Ascending aorta (tissue), 2 donors: ENCODE measurements at regions not wholly inside any gene's neighbourhood (a gene's known extent, or its start where the extent isn't known, plus 50 kb on each side); places are given as distances from the start of the nearest gene placed in this dataset.

Experiments
- DNase-seq, 2 donors: peaks; one replicate each; pipeline ENCODE4 v3.0.0-alpha.2; 2019; ENCODE audit warnings: low spot score in 2 of 2
- H3K27ac ChIP-seq, 2 donors: fragments of 200-600 bp; sonication (generic); one replicate each; pipeline ENCODE4 v1.5.1; 2016 to 2017; ENCODE audit warnings: mild to moderate bottlenecking in 1 of 2
- H3K27me3 ChIP-seq: fragments of 200-600 bp; sonication (generic); one replicate; pipeline ENCODE4 v1.5.1; 2017
- H3K36me3 ChIP-seq, 2 donors: fragments of 200-600 bp; sonication (generic); one replicate each; pipeline ENCODE4 v1.5.1; 2016
- H3K4me1 ChIP-seq, 2 donors: fragments of 200-600 bp; sonication (generic); one replicate each; pipeline ENCODE4 v1.5.1; 2016 to 2017; ENCODE audit warnings: mild to moderate bottlenecking in 1 of 2
- H3K4me3 ChIP-seq, 2 donors: fragments of 200-600 bp; sonication (generic); one replicate each; pipeline ENCODE4 v1.5.1; 2016 to 2017; ENCODE audit warnings: mild to moderate bottlenecking in 1 of 2
- H3K9me3 ChIP-seq, 2 donors: fragments of 200-600 bp; sonication (generic); one replicate each; pipeline ENCODE4 v1.5.1; 2016
- CTCF ChIP-seq, 3 experiments: fragments of 200-600 bp in 2 of 3; fragments of 450-650 bp in 1 of 3; sonication (generic) in 2 of 3; IDR thresholded peaks; one replicate each; pipeline ENCODE4 v1.5.1; 2016 to 2019; ENCODE audit warnings: antibody characterized with exemption in 3 of 3, mild to moderate bottlenecking in 1 of 3, moderate library complexity in 1 of 3
- intact Hi-C: fragments of 100-400 bp; cut with DNase I; formaldehyde crosslinking; loops from one replicate; pipeline ENCODE4 v1.15.1; 2023

GRCh38 chr12:115439008-115439601, 755.1 kb upstream of the TBX3 start:
- no peak for DNase-seq
- no peak for TF ChIP-seq CTCF (IDR thresholded peaks at IDR 0.05)
- H3K27me3 ChIP-seq: no peaks in the 10 kb centered on the region
- H3K4me3 ChIP-seq: no peak overlapping the region
- intact Hi-C loops: no loop called here
- no peaks in the 10 kb centered on the region for H3K4me1 ChIP-seq
- no peak overlapping the region for H3K27ac ChIP-seq
- no peaks in the 10 kb centered on the region for H3K36me3 ChIP-seq
- no peaks in the 10 kb centered on the region for H3K9me3 ChIP-seq

DNA sequence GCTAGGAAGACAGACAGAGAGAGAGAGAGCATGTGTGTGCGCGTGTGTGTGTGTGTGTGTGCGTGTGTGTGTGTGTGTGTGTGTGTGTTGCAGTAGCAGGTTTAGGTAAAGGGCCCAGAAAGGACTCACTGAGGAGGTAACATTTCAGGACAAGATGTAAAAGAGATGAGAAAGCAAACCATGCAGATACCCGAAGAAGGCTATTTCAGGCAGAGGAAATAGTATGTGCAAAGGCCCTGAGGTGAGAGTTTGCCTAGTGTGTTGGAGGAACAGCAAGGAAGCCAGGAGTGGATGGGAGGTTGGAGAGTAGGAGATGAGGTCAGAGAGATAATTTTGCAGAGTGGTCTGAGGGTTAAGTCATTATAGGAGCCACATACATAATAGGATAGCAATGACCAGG, 754.3 kb upstream of the TBX3 start:
- H3K27ac ChIP-seq: no peak overlapping the region
- no peaks in the 10 kb centered on the region for H3K27me3 ChIP-seq
- intact Hi-C loops: no loop called here
- TF ChIP-seq CTCF (IDR thresholded peaks at IDR 0.05): no peak
- H3K36me3 ChIP-seq: no peaks in the 10 kb centered on the region
- no peak for DNase-seq
- H3K4me1 ChIP-seq: no peaks in the 10 kb centered on the region
- no peaks in the 10 kb centered on the region for H3K9me3 ChIP-seq
- no peak overlapping the region for H3K4me3 ChIP-seq

DNA sequence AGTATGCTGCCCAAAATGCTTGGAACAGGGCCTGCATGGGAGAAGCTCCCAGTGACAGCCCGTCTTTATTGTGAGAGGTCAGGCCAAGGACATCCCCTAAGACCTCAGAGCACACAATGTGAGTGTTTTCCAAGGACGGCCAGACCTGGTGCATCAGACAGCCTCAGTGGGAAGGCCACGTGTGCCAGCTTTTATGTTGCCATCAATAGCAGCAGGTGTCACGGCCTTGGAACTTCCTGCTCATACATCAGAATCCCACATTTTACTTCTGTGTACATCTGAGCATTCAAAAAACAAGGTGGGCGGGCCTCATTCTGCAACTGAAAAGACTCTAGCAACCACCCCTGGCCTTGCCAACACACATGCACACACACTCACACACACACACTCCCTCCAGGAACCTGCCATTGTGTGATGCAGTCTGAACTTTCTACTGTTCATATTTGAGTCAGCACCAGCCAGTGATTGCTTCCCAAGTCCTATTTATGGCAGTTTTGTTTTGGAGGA, 753.1 kb upstream of the TBX3 start:
- TF ChIP-seq CTCF (IDR thresholded peaks at IDR 0.05): no peak
- H3K4me1 ChIP-seq: no peaks in the 10 kb centered on the region
- no peaks in the 10 kb centered on the region for H3K27me3 ChIP-seq
- no peaks in the 10 kb centered on the region for H3K36me3 ChIP-seq
- intact Hi-C loops: no loop called here
- DNase-seq: no peak
- H3K4me3 ChIP-seq: no peak overlapping the region
- H3K9me3 ChIP-seq: no peaks in the 10 kb centered on the region
- no peak overlapping the region for H3K27ac ChIP-seq

GRCh38 chr12:115433014-115433634, 749.1 kb upstream of the TBX3 start:
- Histone ChIP-seq H3K27ac (no peak overlapping the region), H3K4me1 (no peaks in the 10 kb centered on the region), H3K27me3 (no peaks in the 10 kb centered on the region), H3K36me3 (no peaks in the 10 kb centered on the region), H3K9me3 (no peaks in the 10 kb centered on the region), H3K4me3 (no peak overlapping the region)
- no peak for TF ChIP-seq CTCF (IDR thresholded peaks at IDR 0.05)
- intact Hi-C loops: no loop called here
- no peak for DNase-seq

- intact Hi-C loops: no loop called here
- H3K27me3 ChIP-seq: no peaks in the 10 kb centered on the region
- no peaks in the 10 kb centered on the region for H3K4me1 ChIP-seq
- TF ChIP-seq CTCF (IDR thresholded peaks at IDR 0.05): no peak
- no peak overlapping the region for H3K4me3 ChIP-seq
- H3K36me3 ChIP-seq: no peaks in the 10 kb centered on the region
- no peak for DNase-seq
- no peak overlapping the region for H3K27ac ChIP-seq
- H3K9me3 ChIP-seq: no peaks in the 10 kb centered on the region
These were observed 746.7 kb upstream of the TBX3 start for GRCh38 chr12:115430636-115431035.
